ENCODE measurements at regions not wholly inside any gene's neighbourhood (a gene's known extent, or its start where the extent isn't known, plus 50 kb on each side); places are given as distances from the start of the nearest gene placed in this dataset.

DNA sequence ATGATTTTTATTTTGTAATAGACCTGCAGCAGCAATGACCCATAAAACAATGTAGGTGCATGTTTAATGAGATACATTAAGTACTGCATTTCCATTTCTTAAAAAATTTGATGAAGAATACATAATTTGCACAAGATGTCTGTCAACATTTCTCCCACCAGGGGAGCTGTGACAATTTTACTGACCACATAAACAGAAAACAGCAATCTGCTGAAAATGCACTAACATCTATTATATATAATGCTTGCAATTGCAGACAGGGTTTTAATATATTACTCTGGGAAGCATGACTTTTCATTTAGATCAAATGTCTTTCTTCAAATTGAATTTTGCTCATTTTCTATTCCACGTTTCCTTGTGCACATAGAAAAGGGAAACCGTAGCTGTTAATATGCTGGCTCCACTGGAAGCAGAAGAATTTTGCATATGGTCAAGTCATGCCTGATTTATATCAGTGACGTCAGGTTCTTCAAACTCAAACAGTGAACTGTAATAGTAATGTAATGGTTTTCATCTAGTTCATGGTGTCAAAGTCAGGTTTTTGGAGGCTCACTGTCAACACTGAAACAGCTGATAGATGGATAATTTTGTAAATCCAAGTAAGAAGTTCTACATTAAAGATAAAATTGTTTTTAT lies 79.8 kb upstream of the IGF1R start:
- DNase-seq: no peak

DNA sequence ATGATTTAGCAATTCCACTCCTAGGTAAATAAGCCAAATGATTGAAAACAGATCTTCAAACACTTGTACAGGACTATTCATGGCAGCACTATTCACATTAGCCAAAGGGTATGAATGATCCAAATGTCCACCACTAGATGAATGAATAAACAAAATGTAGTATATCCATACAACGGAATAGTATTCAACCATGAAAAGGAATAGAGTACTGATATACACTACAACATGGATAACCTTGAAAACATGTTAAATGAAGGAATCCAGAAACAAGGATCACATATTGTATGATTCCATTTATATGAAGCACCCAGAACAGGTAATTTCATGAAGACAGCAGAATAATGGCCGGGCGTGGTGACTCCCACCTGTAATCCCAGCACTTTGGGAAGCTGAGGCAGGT lies 78.2 kb upstream of the IGF1R start:
- DNase-seq: no peak

DNA sequence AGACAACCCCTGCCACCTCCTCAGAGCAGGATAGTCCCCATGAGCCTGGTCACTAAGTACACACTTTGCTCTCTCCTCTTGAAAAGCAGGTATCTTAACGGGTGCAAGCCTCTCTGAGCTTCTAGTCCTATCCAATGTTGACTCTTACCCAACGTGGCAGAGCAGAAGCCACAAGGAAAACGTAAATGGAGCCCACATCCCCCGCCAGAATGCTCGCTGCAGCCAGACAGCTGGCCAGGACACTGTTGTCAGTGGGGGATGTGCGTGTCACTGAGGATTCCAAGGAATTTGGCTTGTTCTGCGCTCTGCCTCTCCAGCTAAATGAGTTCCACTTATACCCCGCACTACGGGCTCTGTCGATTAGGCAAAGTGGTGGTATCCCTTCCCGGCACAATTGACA lies 67.8 kb upstream of the IGF1R start:
- DNase-seq: no peak

DNA sequence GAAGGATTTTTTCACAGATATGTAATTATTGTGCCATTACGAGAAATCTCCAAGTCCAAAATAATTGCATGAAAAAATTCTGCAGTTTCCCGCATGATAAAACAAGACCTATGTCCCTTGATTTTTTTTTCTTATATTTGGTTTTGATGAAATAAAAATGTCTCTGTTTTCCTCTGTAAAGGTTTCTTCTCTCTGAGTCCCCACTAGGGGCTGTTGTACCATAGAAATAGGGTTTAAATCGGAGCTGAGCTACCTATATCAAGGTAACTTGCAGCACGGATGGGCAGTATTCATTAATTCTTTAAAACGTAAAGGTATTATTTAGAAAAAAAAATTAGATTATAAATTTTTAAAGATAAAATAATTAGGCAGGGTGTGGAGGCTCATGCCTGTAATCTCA lies 66.6 kb upstream of the IGF1R start:
- no peak for DNase-seq

DNA sequence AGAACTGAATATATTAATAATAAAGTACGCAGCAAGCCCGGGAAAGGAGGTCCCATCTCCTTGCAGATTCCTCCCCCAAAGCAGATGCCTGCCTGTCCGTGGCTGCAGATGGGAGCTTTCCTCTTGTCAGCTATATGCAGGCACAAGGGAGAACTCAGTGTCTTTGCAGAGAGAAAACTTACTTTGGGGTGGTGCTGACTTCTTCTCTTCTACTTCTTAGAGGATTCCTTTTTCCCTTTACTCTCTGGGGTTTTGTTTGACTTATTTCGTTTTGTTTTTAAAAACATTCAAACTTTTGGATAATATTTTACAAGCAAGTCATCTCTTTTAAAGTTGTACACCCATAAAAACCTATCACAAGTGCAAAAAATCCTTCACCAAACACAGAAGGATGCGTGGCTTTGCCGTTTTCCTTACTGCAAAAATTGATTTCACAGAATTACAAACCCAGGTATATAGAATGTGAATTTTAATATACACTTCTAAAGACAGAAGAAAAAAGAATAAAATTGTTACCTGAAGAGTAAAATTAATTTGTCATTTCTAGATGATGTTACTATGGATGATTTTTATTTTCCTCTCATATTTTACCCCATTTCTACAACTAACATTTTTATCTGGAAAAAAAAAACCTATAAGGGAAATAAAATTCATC lies 65.3 kb upstream of the IGF1R start:
- DNase-seq: no peak

DNA sequence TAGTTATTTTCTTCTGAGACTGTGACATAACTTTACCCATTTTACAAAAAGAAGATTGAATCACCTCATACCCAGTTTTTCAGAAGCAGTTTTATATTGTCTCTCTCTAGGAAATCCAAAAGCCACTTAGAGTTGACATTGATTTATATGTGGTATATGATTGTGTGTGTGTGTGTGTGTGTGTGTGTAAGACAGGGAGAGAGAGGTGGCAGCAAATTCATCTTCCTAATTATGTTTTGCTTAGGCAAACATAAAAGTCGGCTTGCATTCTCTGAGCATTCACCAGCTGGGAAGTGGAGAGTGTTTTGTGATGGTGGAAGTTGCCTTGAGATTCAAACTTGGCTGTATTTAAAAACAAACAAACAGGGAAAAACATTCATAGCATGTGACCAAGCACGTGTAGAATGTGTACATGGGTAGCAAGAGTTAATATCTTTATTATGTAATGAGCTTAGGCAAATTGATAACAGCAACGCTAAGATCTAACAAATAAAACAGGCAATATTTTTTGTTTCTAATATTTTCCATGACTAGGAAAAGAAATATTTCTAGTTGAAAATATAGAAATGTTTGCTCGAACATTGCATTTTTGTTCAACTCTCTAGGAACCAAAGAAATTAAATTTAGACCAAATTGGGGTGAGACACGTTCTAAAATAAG lies 64.4 kb upstream of the IGF1R start:
- no peak for DNase-seq

DNA sequence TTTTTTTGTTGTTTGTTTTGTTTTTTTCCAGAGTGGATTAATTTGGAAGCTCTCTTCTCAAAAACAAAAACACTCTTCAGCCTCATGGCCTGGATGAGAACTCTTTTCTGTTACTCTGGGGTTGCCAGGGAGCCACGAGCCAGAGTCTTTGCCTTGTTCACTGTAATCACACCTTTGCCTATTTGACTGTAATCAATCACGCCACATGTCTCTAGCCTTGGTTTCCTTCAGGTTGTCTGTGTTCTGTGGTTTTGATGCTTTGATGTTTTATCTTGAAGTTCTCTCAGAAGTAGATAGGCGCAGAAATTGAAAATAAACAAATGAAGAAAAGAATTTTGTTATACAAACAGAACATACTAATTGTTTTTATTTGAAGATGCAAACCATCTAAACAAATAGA lies 62.3 kb upstream of the IGF1R start:
- DNase-seq: no peak

DNA sequence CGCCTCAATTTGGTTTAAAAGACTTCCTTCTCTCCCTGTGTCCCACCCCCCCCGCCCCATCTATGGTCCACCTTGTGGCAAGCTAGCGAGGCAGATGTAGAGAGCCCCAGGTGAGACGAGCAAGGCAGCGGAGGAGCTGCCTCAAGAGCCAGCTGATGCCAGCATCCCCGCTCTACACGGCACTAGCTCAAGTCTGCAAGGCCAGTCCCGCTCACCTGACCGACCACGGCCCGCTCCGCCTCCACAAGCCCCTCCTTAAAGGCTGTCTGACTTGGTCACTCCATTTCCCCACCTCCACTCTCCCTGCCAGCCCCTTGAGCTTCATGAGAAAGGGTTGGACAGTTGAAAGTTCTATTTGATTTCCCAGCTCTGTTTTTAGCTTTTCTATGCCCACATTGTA lies 56.2 kb upstream of the IGF1R start:
- no peak for DNase-seq

DNA sequence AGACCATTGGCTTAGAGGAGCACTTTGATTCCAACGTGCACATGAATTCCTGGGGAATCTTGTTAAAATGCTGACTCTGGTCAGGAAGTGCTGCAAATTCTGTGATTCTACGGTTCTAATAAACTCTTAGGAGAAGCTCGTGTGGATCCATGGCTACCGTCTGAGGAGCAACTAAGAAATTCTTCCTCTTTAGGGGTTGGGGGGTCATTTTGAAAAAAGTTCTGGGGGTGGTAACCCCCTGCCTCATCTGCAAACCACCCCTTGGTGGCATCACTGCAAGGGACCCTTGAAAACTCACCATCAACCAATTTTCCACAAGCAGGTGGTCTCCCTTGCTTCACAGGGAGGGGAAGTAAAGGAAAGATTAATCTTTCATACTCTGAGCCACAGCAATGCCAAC lies 52.2 kb upstream of the IGF1R start:
- DNase-seq: no peak

DNA sequence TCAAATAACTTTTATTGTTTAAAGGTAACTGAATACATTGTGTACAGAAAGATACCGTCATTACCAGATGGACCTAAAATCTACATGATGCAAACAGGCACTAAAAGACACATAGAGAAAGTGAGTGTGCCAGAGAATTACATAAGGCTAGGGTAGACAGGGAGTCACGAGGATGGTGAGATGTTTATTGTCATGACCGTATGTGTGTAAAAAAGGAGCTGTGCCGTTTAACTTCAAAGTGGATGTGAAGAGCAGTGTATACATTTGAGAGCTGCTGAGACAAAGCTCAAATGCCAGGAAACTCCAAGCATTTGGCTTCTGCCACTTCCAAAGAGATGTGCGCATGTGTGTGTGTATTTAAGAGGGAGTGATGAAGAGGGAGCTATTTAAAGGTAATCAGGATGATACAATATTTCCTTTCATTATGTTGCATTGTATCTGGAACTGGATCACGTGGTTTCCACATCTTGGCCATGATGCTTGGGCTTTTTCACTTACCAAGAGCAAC lies 51.4 kb upstream of the IGF1R start:
- no peak for DNase-seq

DNA sequence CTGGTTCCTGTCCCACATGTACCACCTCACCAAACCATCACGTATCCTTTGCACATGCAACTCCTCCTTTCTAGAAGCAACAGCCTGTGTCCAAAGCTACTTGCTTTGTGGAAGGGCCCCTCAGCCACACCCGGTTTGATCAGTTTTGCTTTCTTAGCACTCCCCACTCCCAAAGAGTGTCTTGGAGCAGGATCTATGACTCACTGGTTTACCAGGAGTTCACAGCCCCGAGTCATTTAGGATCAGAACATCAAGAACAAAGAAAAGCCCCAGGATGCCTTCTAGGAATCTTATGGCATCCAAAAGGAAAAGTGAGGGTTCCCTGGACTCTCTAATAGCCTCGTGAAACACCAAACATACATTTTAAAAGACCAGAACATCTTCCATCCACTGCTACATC lies 50.7 kb upstream of the IGF1R start:
- no peak for DNase-seq
